ENCODE measurements at regions not wholly inside any gene's neighbourhood (a gene's known extent, or its start where the extent isn't known, plus 50 kb on each side); places are given as distances from the start of the nearest gene placed in this dataset.

- Histone ChIP-seq H3K27ac (ENCODE audit: low read depth, low read length) (no peak overlapping the region), H3K79me2 (ENCODE audit: control insufficient read depth, insufficient read depth, low read length) (no peaks in the 10 kb centered on the region), H3K27me3 (ENCODE audit: insufficient read depth, low read length, poor library complexity) (no peaks in the 10 kb centered on the region), H3K56ac (ENCODE audit: low read length) (no peak overlapping the region), H3K4me1 (ENCODE audit: control insufficient read depth, low read depth, low read length) (no peaks in the 10 kb centered on the region), H3K4me2 (ENCODE audit: low read length) (no peak overlapping the region), H3K36me3 (ENCODE audit: control insufficient read depth, insufficient read depth, low read length) (no peaks in the 10 kb centered on the region), H3K4ac (ENCODE audit: low read depth, low read length) (no peak overlapping the region), H3K9ac (ENCODE audit: low read length) (no peak overlapping the region), H3K23ac (ENCODE audit: low read length) (no peak overlapping the region), H3K18ac (ENCODE audit: low read length) (no peak overlapping the region), H4K5ac (ENCODE audit: low read length) (no peak overlapping the region), H2BK15ac (replicated peaks; ENCODE audit: low read depth) (no peak overlapping the region), H2AK5ac (ENCODE audit: low read length) (no peak overlapping the region), H2BK120ac (ENCODE audit: low read depth, low read length) (no peak overlapping the region), H3K79me1 (ENCODE audit: low read length) (no peaks in the 10 kb centered on the region), H2BK5ac (ENCODE audit: low read length) (no peak overlapping the region), H4K8ac (ENCODE audit: low read depth, low read length) (no peak overlapping the region), H3K4me3 (ENCODE audit: low read length) (no peak overlapping the region)
- no CpG with 5 or more reads among the region's 9 CpGs for WGBS (ENCODE audit: extremely low coverage, insufficient coverage, low lambda C conversion rate)
- DNase-seq, result no peak
These were observed 104.0 kb upstream of the EIF5 start for GRCh38 chr14:103230021-103230420.

GRCh38 chr14:103230658-103231334 is 103.2 kb upstream of the EIF5 start:
- no peak overlapping the region for H3K18ac ChIP-seq (ENCODE audit: low read length)
- H4K8ac ChIP-seq (ENCODE audit: low read depth, low read length), result no peak overlapping the region
- no peak overlapping the region for H3K9ac ChIP-seq (ENCODE audit: low read length)
- no peak overlapping the region for H3K4ac ChIP-seq (ENCODE audit: low read depth, low read length)
- H3K4me1 ChIP-seq (ENCODE audit: control insufficient read depth, low read depth, low read length), result peaks cover 2% of the 10 kb centered on the region
- H2BK5ac ChIP-seq (ENCODE audit: low read length), result no peak overlapping the region
- H3K4me3 ChIP-seq (ENCODE audit: low read length), result no peak overlapping the region
- no peak overlapping the region for H4K5ac ChIP-seq (ENCODE audit: low read length)
- H3K27ac ChIP-seq (ENCODE audit: low read depth, low read length), result no peak overlapping the region
- H3K79me2 ChIP-seq (ENCODE audit: control insufficient read depth, insufficient read depth, low read length), result no peaks in the 10 kb centered on the region
- H3K27me3 ChIP-seq (ENCODE audit: insufficient read depth, low read length, poor library complexity), result no peaks in the 10 kb centered on the region
- no peaks in the 10 kb centered on the region for H3K79me1 ChIP-seq (ENCODE audit: low read length)
- no peak for DNase-seq
- no peak overlapping the region for H2BK15ac ChIP-seq (replicated peaks; ENCODE audit: low read depth)
- H3K36me3 ChIP-seq (ENCODE audit: control insufficient read depth, insufficient read depth, low read length), result no peaks in the 10 kb centered on the region
- no peak overlapping the region for H2AK5ac ChIP-seq (ENCODE audit: low read length)
- H3K4me2 ChIP-seq (ENCODE audit: low read length), result no peak overlapping the region
- no peak overlapping the region for H3K23ac ChIP-seq (ENCODE audit: low read length)
- H2BK120ac ChIP-seq (ENCODE audit: low read depth, low read length), result no peak overlapping the region
- no CpG with 5 or more reads among the region's 16 CpGs for WGBS (ENCODE audit: extremely low coverage, insufficient coverage, low lambda C conversion rate)
- H3K56ac ChIP-seq (ENCODE audit: low read length), result no peak overlapping the region

- no CpG with 5 or more reads among the region's 22 CpGs for WGBS (ENCODE audit: extremely low coverage, insufficient coverage, low lambda C conversion rate)
- H3K27me3 ChIP-seq (ENCODE audit: insufficient read depth, low read length, poor library complexity), result no peaks in the 10 kb centered on the region
- H3K27ac ChIP-seq (ENCODE audit: low read depth, low read length), result no peak overlapping the region
- no peak overlapping the region for H2BK5ac ChIP-seq (ENCODE audit: low read length)
- H2AK5ac ChIP-seq (ENCODE audit: low read length), result no peak overlapping the region
- no peak overlapping the region for H3K4ac ChIP-seq (ENCODE audit: low read depth, low read length)
- H2BK120ac ChIP-seq (ENCODE audit: low read depth, low read length), result no peak overlapping the region
- DNase-seq, result no peak
- H3K4me3 ChIP-seq (ENCODE audit: low read length), result no peak overlapping the region
- H3K36me3 ChIP-seq (ENCODE audit: control insufficient read depth, insufficient read depth, low read length), result no peaks in the 10 kb centered on the region
- H4K8ac ChIP-seq (ENCODE audit: low read depth, low read length), result no peak overlapping the region
- no peak overlapping the region for H3K23ac ChIP-seq (ENCODE audit: low read length)
- H3K56ac ChIP-seq (ENCODE audit: low read length), result no peak overlapping the region
- no peak overlapping the region for H4K5ac ChIP-seq (ENCODE audit: low read length)
- H3K4me2 ChIP-seq (ENCODE audit: low read length), result no peak overlapping the region
- H3K4me1 ChIP-seq (ENCODE audit: control insufficient read depth, low read depth, low read length), result peaks cover 2% of the 10 kb centered on the region
- H3K79me2 ChIP-seq (ENCODE audit: control insufficient read depth, insufficient read depth, low read length), result no peaks in the 10 kb centered on the region
- H2BK15ac ChIP-seq (replicated peaks; ENCODE audit: low read depth), result no peak overlapping the region
- H3K18ac ChIP-seq (ENCODE audit: low read length), result no peak overlapping the region
- H3K9ac ChIP-seq (ENCODE audit: low read length), result no peak overlapping the region
- H3K79me1 ChIP-seq (ENCODE audit: low read length), result no peaks in the 10 kb centered on the region
These were observed 102.5 kb upstream of the EIF5 start for GRCh38 chr14:103231376-103232019.

GRCh38 chr14:103232031-103232808 is 101.8 kb upstream of the EIF5 start:
- Histone ChIP-seq H3K4me3 (ENCODE audit: low read length) (no peak overlapping the region), H3K4me2 (ENCODE audit: low read length) (no peak overlapping the region), H3K18ac (ENCODE audit: low read length) (no peak overlapping the region), H3K79me2 (ENCODE audit: control insufficient read depth, insufficient read depth, low read length) (no peaks in the 10 kb centered on the region), H3K4me1 (ENCODE audit: control insufficient read depth, low read depth, low read length) (peaks cover 2% of the 10 kb centered on the region), H3K27me3 (ENCODE audit: insufficient read depth, low read length, poor library complexity) (no peaks in the 10 kb centered on the region), H2BK5ac (ENCODE audit: low read length) (no peak overlapping the region), H2AK5ac (ENCODE audit: low read length) (no peak overlapping the region), H3K9ac (ENCODE audit: low read length) (no peak overlapping the region), H2BK120ac (ENCODE audit: low read depth, low read length) (no peak overlapping the region), H3K23ac (ENCODE audit: low read length) (no peak overlapping the region), H3K27ac (ENCODE audit: low read depth, low read length) (no peak overlapping the region), H3K36me3 (ENCODE audit: control insufficient read depth, insufficient read depth, low read length) (no peaks in the 10 kb centered on the region), H3K56ac (ENCODE audit: low read length) (no peak overlapping the region), H3K4ac (ENCODE audit: low read depth, low read length) (no peak overlapping the region), H2BK15ac (replicated peaks; ENCODE audit: low read depth) (no peak overlapping the region), H3K79me1 (ENCODE audit: low read length) (no peaks in the 10 kb centered on the region), H4K5ac (ENCODE audit: low read length) (no peak overlapping the region), H4K8ac (ENCODE audit: low read depth, low read length) (no peak overlapping the region)
- no peak for DNase-seq
- WGBS (ENCODE audit: extremely low coverage, insufficient coverage, low lambda C conversion rate), result no CpG with 5 or more reads among the region's 13 CpGs

- H3K4me3 ChIP-seq (ENCODE audit: low read length), result no peak overlapping the region
- no peak overlapping the region for H3K4me2 ChIP-seq (ENCODE audit: low read length)
- no peak overlapping the region for H3K27ac ChIP-seq (ENCODE audit: low read depth, low read length)
- H3K4me1 ChIP-seq (ENCODE audit: control insufficient read depth, low read depth, low read length), result peaks cover 2% of the 10 kb centered on the region
- no peak overlapping the region for H4K5ac ChIP-seq (ENCODE audit: low read length)
- no peak overlapping the region for H4K8ac ChIP-seq (ENCODE audit: low read depth, low read length)
- no peak overlapping the region for H3K56ac ChIP-seq (ENCODE audit: low read length)
- H3K23ac ChIP-seq (ENCODE audit: low read length), result no peak overlapping the region
- no peak overlapping the region for H3K18ac ChIP-seq (ENCODE audit: low read length)
- no peaks in the 10 kb centered on the region for H3K36me3 ChIP-seq (ENCODE audit: control insufficient read depth, insufficient read depth, low read length)
- no peak overlapping the region for H2BK15ac ChIP-seq (replicated peaks; ENCODE audit: low read depth)
- no peaks in the 10 kb centered on the region for H3K27me3 ChIP-seq (ENCODE audit: insufficient read depth, low read length, poor library complexity)
- H3K9ac ChIP-seq (ENCODE audit: low read length), result no peak overlapping the region
- H3K4ac ChIP-seq (ENCODE audit: low read depth, low read length), result no peak overlapping the region
- DNase-seq, result no peak
- no peaks in the 10 kb centered on the region for H3K79me1 ChIP-seq (ENCODE audit: low read length)
- WGBS (ENCODE audit: extremely low coverage, insufficient coverage, low lambda C conversion rate), result no CpG with 5 or more reads among the region's 16 CpGs
- no peak overlapping the region for H2AK5ac ChIP-seq (ENCODE audit: low read length)
- no peaks in the 10 kb centered on the region for H3K79me2 ChIP-seq (ENCODE audit: control insufficient read depth, insufficient read depth, low read length)
- no peak overlapping the region for H2BK120ac ChIP-seq (ENCODE audit: low read depth, low read length)
- no peak overlapping the region for H2BK5ac ChIP-seq (ENCODE audit: low read length)
These were observed 101.2 kb upstream of the EIF5 start for GRCh38 chr14:103232831-103233319.
